ENCODE measurements at regions not wholly inside any gene's neighbourhood (a gene's known extent, or its start where the extent isn't known, plus 50 kb on each side); places are given as distances from the start of the nearest gene placed in this dataset.

- dilution Hi-C loops (cut with MboI; ENCODE audit: extremely low pct_ligation_motif_present, low sequenced_read_pairs) = no loop called here
Observed at GRCh38 chr12:65628061-65628460, 196.2 kb upstream of the HMGA2 start.

More at GRCh38 chr12:65628061-65628460, 196.2 kb upstream of the HMGA2 start:
- Histone ChIP-seq H2AFZ (ENCODE audit: low read depth, low read length) (no peak overlapping the region), H3K27ac (ENCODE audit: insufficient read depth, low read depth, low read length) (no peak overlapping the region), H3K9ac (replicated peaks; ENCODE audit: extremely low read depth, insufficient read depth, low read length) (no peak overlapping the region), H4K20me1 (replicated peaks; ENCODE audit: control insufficient read depth, extremely low read depth, insufficient read depth, low read length) (no peaks in the 10 kb centered on the region), H3K79me2 (ENCODE audit: control insufficient read depth, insufficient read depth, low read length) (no peaks in the 10 kb centered on the region), H3K9me3 (replicated peaks; ENCODE audit: control insufficient read depth, insufficient read depth, low read length) (no peaks in the 10 kb centered on the region), H3K4me3 (replicated peaks in 1 of 3; ENCODE audit: insufficient read depth in 1 of 3, low read depth in 1 of 3, low read length in 3 of 3) (no peak overlapping the region), H3K36me3 (ENCODE audit: control insufficient read depth in 2 of 2, extremely low read depth in 1 of 2, insufficient read depth in 2 of 2, low read length in 2 of 2) (no peaks in the 10 kb centered on the region), H3K9me1 (replicated peaks; ENCODE audit: control insufficient read depth, extremely low read depth, insufficient read depth, low read length) (no peaks in the 10 kb centered on the region), H3K27me3 (ENCODE audit: control insufficient read depth in 2 of 2, insufficient read depth in 2 of 2, low read length in 2 of 2) (no peaks in the 10 kb centered on the region), H3K4me1 (ENCODE audit: control insufficient read depth, extremely low read depth, insufficient read depth, low read length) (peaks cover 25% of the 10 kb centered on the region), H3K4me2 (ENCODE audit: insufficient read depth, low read length) (no peak overlapping the region)
- no TSS peak for BruUV-seq (replicated peaks)
- ChIA-PET CTCF (no interaction called here), POLR2A (no interaction called here)
- FAIRE-seq (no peak), DNase-seq (ENCODE audit: low read depth, low spot score) (no peak)
- TF ChIP-seq FOS (IDR thresholded peaks at IDR 0.05; ENCODE audit: borderline replicate concordance, insufficient read depth, low read length) = no peak
- TF ChIP-seq JUN (IDR thresholded peaks at IDR 0.05; ENCODE audit: borderline replicate concordance, insufficient read depth, insufficient read length, low read depth) = no peak
- TF ChIP-seq EZH2 (IDR thresholded peaks at IDR 0.05; ENCODE audit: borderline replicate concordance, low read depth, low read length, severe bottlenecking) = no peak
- no peak for TF ChIP-seq POLR2A (IDR thresholded peaks at IDR 0.05; ENCODE audit: low read depth, low read length)
- TF ChIP-seq MAX (IDR thresholded peaks at IDR 0.05; ENCODE audit: insufficient read depth, insufficient read length) = no peak
- TF ChIP-seq POLR2AphosphoS5 (IDR thresholded peaks at IDR 0.05; ENCODE audit: insufficient read depth, low read depth, low read length) = no peak
- TF ChIP-seq GATA2 (IDR thresholded peaks at IDR 0.05; ENCODE audit: insufficient read depth, insufficient read length, low read depth, low read length) = no peak
- no peak for TF ChIP-seq CTCF (IDR thresholded peaks at IDR 0.05; ENCODE audit: extremely low read depth in 1 of 2, insufficient read depth in 1 of 2, low read depth in 1 of 2, low read length in 2 of 2)
- TF ChIP-seq MYC (IDR thresholded peaks at IDR 0.05; ENCODE audit: low read depth, low read length) = no peak
- intact Hi-C loops (cut with micrococcal nuclease) = no loop called here
